MM.1S (cell line): ENCODE measurements at regions not wholly inside any gene's neighbourhood (a gene's known extent, or its start where the extent isn't known, plus 50 kb on each side); places are given as distances from the start of the nearest gene placed in this dataset.

Source experiments
- CTCF ChIP-seq: fragments of 300-600 bp; sonication (generic); IDR thresholded peaks from 2 replicates; pipeline ENCODE4 v1.5.1; 2016; ENCODE audit warnings: antibody characterized with exemption, low read length, mixed read lengths
- EZH2 ChIP-seq: fragments of 300-600 bp; sonication (generic); optimal IDR thresholded peaks from 2 replicates; pipeline ENCODE3; 2017; ENCODE audit warnings: low read depth, mild to moderate bottlenecking, antibody characterized with exemption, low read length, mixed read lengths
- EZH2phosphoT487 ChIP-seq: fragments of 300-600 bp; sonication (generic); IDR thresholded peaks from 2 replicates; pipeline ENCODE4 v1.6.1; 2018; ENCODE audit warnings: antibody characterized with exemption, low read length

DNA sequence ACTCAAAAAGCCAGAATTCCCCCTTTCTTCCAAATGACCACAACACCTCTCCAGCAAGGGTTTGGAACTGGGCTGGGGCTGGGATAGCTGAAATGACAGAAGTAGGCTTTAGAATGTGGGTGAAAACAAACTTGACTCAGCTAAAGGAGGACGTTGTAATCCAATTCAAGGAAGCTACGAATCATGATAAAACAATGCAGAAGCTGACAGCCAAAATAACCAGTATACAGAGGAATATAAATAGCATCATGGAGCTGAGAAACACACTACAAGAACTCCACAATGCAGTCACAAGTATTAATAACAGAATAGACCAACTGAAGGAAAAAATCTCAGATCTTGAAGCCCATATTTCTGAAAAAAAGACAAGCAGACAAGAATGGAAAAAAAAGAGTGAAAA, 95.8 kb upstream of the TET2 start:
- no peak for TF ChIP-seq CTCF
- no peak for TF ChIP-seq EZH2
- no peak for TF ChIP-seq EZH2phosphoT487
